OCI-LY7 (cell line): ENCODE measurements at regions not wholly inside any gene's neighbourhood (a gene's known extent, or its start where the extent isn't known, plus 50 kb on each side); places are given as distances from the start of the nearest gene placed in this dataset.

ENCODE experiments used
- EZH2phosphoT487 ChIP-seq: fragments of 200-600 bp; sonication (generic); IDR thresholded peaks from 2 replicates; pipeline ENCODE4 v1.6.1; 2018; ENCODE audit warnings: low read depth, borderline replicate concordance, mild to moderate bottlenecking, mixed run types, antibody characterized with exemption, low read length, moderate library complexity, mixed read lengths
- TF ChIP-seq, protein P1 (sequence below): fragments of 200-600 bp; sonication (generic); conservative IDR thresholded peaks from 2 replicates; pipeline ENCODE4 v1.5.1; 2014; ENCODE audit warnings: mild to moderate bottlenecking, antibody characterized with exemption, low read length, moderate library complexity, mixed read lengths

GRCh38 chr1:98025858-98026257 lies 105.0 kb upstream of the DPYD start:
- TF ChIP-seq, protein P1, sequence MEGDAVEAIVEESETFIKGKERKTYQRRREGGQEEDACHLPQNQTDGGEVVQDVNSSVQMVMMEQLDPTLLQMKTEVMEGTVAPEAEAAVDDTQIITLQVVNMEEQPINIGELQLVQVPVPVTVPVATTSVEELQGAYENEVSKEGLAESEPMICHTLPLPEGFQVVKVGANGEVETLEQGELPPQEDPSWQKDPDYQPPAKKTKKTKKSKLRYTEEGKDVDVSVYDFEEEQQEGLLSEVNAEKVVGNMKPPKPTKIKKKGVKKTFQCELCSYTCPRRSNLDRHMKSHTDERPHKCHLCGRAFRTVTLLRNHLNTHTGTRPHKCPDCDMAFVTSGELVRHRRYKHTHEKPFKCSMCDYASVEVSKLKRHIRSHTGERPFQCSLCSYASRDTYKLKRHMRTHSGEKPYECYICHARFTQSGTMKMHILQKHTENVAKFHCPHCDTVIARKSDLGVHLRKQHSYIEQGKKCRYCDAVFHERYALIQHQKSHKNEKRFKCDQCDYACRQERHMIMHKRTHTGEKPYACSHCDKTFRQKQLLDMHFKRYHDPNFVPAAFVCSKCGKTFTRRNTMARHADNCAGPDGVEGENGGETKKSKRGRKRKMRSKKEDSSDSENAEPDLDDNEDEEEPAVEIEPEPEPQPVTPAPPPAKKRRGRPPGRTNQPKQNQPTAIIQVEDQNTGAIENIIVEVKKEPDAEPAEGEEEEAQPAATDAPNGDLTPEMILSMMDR: no peak
- no peak for TF ChIP-seq EZH2phosphoT487
